Right atrium auricular region (tissue), 2 donors: ENCODE measurements at regions not wholly inside any gene's neighbourhood (a gene's known extent, or its start where the extent isn't known, plus 50 kb on each side); places are given as distances from the start of the nearest gene placed in this dataset.

Experiments
- DNase-seq: peaks from one replicate; pipeline ENCODE4 v3.0.0-alpha.2; 2019; ENCODE audit warnings: low spot score
- H3K27ac ChIP-seq, 2 donors: fragments of 200-600 bp; sonication (generic); 1 replicate in 1 of 2; 2 replicates in 1 of 2; pipeline ENCODE4 v1.5.1; 2016 to 2019
- H3K27me3 ChIP-seq, 2 donors: fragments of 200-600 bp; sonication (generic); one replicate each; pipeline versions ENCODE4 v1.5.1 to v1.6.0; 2017 to 2019
- H3K36me3 ChIP-seq: fragments of 200-600 bp; sonication (generic); one replicate; pipeline ENCODE4 v1.5.1; 2016
- H3K4me1 ChIP-seq, 2 donors: fragments of 200-600 bp; sonication (generic); one replicate each; pipeline versions ENCODE4 v1.5.1 to v1.6.0; 2017 to 2019
- H3K4me3 ChIP-seq, 2 donors: fragments of 200-600 bp; sonication (generic); 1 replicate in 1 of 2; 2 replicates in 1 of 2; pipeline ENCODE4 v1.5.1; 2017 to 2019; ENCODE audit warnings: mild to moderate bottlenecking in 1 of 2, moderate library complexity in 1 of 2
- H3K9me3 ChIP-seq, 2 donors: fragments of 200-600 bp; sonication (generic); one replicate each; pipeline ENCODE4 v1.5.1; 2019
- CTCF ChIP-seq, 2 donors: fragments of 200-600 bp; sonication (generic); IDR thresholded peaks; one replicate each; pipeline ENCODE4 v1.5.1; 2019; ENCODE audit warnings: antibody characterized with exemption in 2 of 2

- DNase-seq, result no peak
- Histone ChIP-seq H3K4me1 (no peaks in the 10 kb centered on the region), H3K27ac (no peak overlapping the region), H3K9me3 (no peaks in the 10 kb centered on the region), H3K36me3 (no peaks in the 10 kb centered on the region), H3K4me3 (no peak overlapping the region), H3K27me3 (no peaks in the 10 kb centered on the region)
- no peak for TF ChIP-seq CTCF (IDR thresholded peaks at IDR 0.05)
These were observed 300.3 kb upstream of the ID4 start for GRCh38 chr6:19536838-19537237.

- H3K27ac ChIP-seq, result no peak overlapping the region
- no peak for DNase-seq
- no peaks in the 10 kb centered on the region for H3K9me3 ChIP-seq
- H3K4me3 ChIP-seq, result no peak overlapping the region
- H3K4me1 ChIP-seq, result no peaks in the 10 kb centered on the region
- H3K36me3 ChIP-seq, result no peaks in the 10 kb centered on the region
- H3K27me3 ChIP-seq, result no peaks in the 10 kb centered on the region
- no peak for TF ChIP-seq CTCF (IDR thresholded peaks at IDR 0.05)
These were observed 299.1 kb upstream of the ID4 start for GRCh38 chr6:19538096-19538495.

- Histone ChIP-seq H3K27ac (no peak overlapping the region), H3K4me3 (no peak overlapping the region), H3K27me3 (no peaks in the 10 kb centered on the region), H3K36me3 (no peaks in the 10 kb centered on the region), H3K9me3 (no peaks in the 10 kb centered on the region), H3K4me1 (no peaks in the 10 kb centered on the region)
- DNase-seq, result no peak
- no peak for TF ChIP-seq CTCF (IDR thresholded peaks at IDR 0.05)
These were observed 289.7 kb upstream of the ID4 start for GRCh38 chr6:19547507-19547906.

GRCh38 chr6:19549109-19549508 lies 288.1 kb upstream of the ID4 start:
- TF ChIP-seq CTCF (IDR thresholded peaks at IDR 0.05), result no peak
- Histone ChIP-seq H3K36me3 (no peaks in the 10 kb centered on the region), H3K9me3 (peaks cover 0 to 4% of the 10 kb centered on the region in 2 donors), H3K27me3 (no peaks in the 10 kb centered on the region), H3K27ac (no peak overlapping the region), H3K4me3 (no peak overlapping the region), H3K4me1 (no peaks in the 10 kb centered on the region)
- DNase-seq, result no peak

GRCh38 chr6:19550380-19550779 lies 286.8 kb upstream of the ID4 start:
- no peaks in the 10 kb centered on the region for H3K36me3 ChIP-seq
- H3K4me3 ChIP-seq, result no peak overlapping the region
- H3K27ac ChIP-seq, result no peak overlapping the region
- H3K4me1 ChIP-seq, result no peaks in the 10 kb centered on the region
- no peak for DNase-seq
- no peak for TF ChIP-seq CTCF (IDR thresholded peaks at IDR 0.05)
- H3K27me3 ChIP-seq, result no peaks in the 10 kb centered on the region
- peaks cover 0 to 4% of the 10 kb centered on the region in 2 donors for H3K9me3 ChIP-seq

- no peaks in the 10 kb centered on the region for H3K36me3 ChIP-seq
- H3K4me1 ChIP-seq, result no peaks in the 10 kb centered on the region
- H3K27me3 ChIP-seq, result no peaks in the 10 kb centered on the region
- DNase-seq, result no peak
- peaks cover 0 to 4% of the 10 kb centered on the region in 2 donors for H3K9me3 ChIP-seq
- no peak overlapping the region for H3K27ac ChIP-seq
- no peak overlapping the region for H3K4me3 ChIP-seq
- TF ChIP-seq CTCF (IDR thresholded peaks at IDR 0.05), result no peak
These were observed 285.6 kb upstream of the ID4 start for GRCh38 chr6:19551611-19552010.
